ENCODE measurements at regions not wholly inside any gene's neighbourhood (a gene's known extent, or its start where the extent isn't known, plus 50 kb on each side); places are given as distances from the start of the nearest gene placed in this dataset.

DNA sequence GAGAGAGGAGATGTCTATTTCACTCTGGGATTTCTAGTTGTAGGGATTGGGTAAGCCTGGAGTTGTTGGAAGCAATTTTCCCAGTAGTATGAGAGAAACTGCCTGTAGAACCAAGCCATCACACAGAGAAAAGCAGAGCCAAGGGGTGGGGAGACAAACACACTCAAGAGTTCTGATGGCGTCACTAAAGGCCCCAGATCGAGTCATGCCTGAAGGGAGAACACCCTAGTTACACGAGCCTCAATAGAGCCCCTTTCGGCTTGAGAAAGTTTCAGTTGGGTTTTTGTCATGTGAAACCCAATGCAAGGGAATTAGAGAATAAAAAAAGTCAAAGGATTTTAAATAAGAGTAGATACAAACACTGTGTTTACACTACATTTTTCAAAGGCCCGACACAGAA lies 66.1 kb upstream of the PFN2 start:
- TF ChIP-seq POLR2A (IDR thresholded peaks at IDR 0.05; ENCODE audit: low read depth) (no peak), POLR2AphosphoS5 (IDR thresholded peaks at IDR 0.05) (no peak)
- TF ChIP-seq, protein P1, sequence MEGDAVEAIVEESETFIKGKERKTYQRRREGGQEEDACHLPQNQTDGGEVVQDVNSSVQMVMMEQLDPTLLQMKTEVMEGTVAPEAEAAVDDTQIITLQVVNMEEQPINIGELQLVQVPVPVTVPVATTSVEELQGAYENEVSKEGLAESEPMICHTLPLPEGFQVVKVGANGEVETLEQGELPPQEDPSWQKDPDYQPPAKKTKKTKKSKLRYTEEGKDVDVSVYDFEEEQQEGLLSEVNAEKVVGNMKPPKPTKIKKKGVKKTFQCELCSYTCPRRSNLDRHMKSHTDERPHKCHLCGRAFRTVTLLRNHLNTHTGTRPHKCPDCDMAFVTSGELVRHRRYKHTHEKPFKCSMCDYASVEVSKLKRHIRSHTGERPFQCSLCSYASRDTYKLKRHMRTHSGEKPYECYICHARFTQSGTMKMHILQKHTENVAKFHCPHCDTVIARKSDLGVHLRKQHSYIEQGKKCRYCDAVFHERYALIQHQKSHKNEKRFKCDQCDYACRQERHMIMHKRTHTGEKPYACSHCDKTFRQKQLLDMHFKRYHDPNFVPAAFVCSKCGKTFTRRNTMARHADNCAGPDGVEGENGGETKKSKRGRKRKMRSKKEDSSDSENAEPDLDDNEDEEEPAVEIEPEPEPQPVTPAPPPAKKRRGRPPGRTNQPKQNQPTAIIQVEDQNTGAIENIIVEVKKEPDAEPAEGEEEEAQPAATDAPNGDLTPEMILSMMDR (IDR thresholded peaks at IDR 0.05) = no peak
